ENCODE measurements at regions not wholly inside any gene's neighbourhood (a gene's known extent, or its start where the extent isn't known, plus 50 kb on each side); places are given as distances from the start of the nearest gene placed in this dataset.
"Not testable (repeated sequence)": the region's sequence is repeated elsewhere in the genome, so short reads cannot be mapped to it uniquely, and the experiment has no call there.

- DNase-seq, result no peak
Observed at GRCh38 chr14:30381861-30382480, 177.0 kb upstream of the G2E3 start.

GRCh38 chr14:30385925-30386324 is 173.0 kb upstream of the G2E3 start:
- DNase-seq, result peak; percentile 21 to 74

- no peak for DNase-seq
Observed at GRCh38 chr14:30387871-30388270, 171.1 kb upstream of the G2E3 start.

DNA sequence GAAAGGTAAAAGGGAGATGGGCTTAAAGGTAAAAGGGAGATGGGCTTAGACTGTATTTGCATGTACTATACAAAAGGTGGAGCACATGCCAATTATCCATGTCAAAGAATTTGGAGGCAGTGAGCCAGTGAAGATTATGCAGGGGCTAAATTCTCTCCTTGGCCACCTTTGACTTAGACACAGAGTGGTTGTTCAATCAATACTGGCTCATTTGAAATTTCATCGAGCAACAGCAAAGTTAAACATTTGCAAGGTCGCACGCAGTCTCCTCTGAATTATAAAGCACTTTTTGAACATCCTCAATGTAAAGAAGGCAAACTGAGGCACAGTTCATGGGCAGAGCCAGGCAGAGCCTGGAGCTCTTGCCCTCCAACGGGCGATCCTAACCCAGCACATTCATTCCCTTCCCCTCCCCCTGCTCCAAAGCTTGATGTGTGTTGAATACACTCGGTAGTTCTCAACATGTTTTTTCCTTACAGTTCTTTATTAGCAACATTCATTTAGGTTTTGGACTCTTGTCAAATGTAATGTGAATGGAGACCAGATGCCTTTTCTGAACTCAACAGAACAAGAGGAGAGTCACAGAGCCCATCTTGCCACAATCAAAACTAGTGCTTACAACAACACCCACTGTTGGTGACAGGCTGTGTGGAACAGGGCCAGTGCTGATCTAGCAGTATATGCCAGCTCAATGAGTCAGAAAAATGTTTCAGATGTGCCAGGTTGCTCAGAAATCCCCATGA is 169.7 kb upstream of the G2E3 start:
- no peak for DNase-seq

- DNase-seq, result no peak
Observed at GRCh38 chr14:30389877-30390385, 169.0 kb upstream of the G2E3 start.

DNA sequence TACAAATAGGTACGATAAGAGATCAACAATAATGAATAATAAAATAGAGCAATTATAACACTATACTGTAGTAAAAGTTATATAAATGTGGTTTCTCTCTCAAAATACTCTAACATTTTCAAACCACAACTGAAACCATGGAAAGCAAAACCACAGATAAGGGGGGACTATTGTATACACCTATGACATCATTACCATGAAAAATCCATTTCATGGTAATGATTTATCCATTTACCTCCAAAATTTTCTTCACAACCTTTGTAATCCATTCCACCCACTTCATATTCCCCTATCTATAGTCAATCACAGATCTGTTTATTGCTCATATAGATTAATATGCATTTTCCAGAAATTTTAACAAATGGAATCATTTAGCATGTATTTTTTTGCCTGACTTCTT is 163.9 kb upstream of the G2E3 start:
- DNase-seq, result no peak

GRCh38 chr14:30402846-30403245 is 156.1 kb upstream of the G2E3 start:
- DNase-seq, result no peak

- DNase-seq, result no peak
Observed at GRCh38 chr14:30403791-30404190, 155.2 kb upstream of the G2E3 start.

DNA sequence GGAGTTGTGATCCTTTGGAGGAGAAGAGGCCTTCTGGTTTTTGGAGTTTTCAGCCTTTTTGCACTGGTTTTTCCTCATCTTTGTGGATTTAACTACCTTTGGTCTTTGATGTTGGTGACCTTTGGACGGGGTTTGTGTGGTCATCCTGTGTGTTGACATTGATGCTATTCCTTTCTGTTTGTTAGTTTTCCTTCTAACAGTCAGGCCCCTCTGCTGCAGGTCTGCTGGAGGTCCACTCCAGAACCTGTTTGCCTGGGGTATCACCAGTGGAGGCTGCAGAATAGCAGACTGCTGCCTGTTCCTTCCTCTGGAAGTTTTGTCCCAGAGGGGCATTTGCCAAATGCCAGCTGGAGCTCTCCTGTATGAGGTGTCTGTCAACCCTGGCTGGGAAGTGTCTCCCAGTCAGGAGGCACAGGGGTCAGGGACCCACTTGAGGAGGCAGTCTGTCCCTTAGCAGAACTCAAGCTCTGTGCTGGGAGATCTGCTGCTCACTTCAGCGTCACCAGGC is 149.4 kb upstream of the G2E3 start:
- not testable (repeated sequence) for DNase-seq

GRCh38 chr14:30410986-30411385 is 148.0 kb upstream of the G2E3 start:
- DNase-seq, result no peak

DNA sequence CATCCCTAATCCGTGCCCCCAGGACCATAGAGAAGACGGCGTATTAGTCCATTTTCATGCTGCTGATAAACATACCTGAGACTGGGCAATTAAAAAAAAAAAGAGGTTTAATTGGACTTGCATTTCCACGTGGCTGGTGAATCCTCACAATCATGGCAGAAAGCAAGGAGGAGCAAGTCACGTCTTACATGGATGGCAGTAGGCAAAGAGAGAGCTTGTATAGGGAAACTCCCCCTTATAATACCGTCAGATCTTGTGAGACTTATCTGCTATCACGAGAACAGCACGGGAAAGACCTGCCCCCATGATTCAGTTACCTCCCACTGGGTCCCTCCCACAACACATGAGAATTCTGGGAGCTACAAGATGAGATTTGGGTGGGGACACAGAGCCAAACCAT is 145.8 kb upstream of the G2E3 start:
- DNase-seq, result not testable (repeated sequence)

GRCh38 chr14:30417121-30417520 is 141.8 kb upstream of the G2E3 start:
- DNase-seq, result no peak

GRCh38 chr14:30417999-30418398 is 141.0 kb upstream of the G2E3 start:
- DNase-seq, result no peak

DNA sequence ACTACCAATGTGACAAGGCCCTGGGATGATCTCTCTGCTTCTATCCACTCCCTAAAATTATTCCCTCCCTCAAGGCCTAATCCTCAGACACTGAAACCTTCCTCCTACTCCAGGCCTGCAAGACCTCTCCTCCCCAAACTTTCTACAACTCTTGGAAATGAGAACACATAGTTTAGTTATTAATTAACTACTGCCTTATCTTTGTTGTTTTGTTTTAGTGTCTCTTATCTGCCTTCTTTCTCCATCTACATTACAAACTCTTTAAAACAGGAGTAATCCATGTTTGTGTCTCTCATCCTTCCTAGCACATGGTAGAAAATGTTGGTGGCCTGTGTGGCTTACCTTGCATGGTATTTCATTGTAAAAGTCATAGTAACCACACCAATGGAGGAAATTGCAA is 139.9 kb upstream of the G2E3 start:
- DNase-seq, result no peak

GRCh38 chr14:30420515-30420914 is 138.4 kb upstream of the G2E3 start:
- no peak for DNase-seq

DNA sequence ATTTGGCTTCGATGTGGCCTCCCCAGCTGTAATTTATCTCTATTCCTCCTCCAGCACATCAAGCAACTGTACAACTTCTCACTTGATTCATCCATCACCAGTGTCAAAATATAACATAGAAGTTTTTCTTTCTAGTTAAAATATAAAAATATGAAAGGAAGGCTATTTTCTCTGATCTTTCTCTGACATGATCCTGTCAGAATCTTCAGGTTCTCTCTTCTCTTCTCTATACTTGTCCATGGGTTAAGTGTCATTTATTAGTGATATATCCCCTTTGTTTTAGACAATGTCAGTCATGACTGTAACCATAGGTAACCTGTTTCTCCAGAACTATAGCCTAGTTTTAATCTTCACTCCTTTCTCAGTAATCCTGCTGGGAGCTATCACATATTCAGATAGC is 132.5 kb upstream of the G2E3 start:
- no peak for DNase-seq

DNA sequence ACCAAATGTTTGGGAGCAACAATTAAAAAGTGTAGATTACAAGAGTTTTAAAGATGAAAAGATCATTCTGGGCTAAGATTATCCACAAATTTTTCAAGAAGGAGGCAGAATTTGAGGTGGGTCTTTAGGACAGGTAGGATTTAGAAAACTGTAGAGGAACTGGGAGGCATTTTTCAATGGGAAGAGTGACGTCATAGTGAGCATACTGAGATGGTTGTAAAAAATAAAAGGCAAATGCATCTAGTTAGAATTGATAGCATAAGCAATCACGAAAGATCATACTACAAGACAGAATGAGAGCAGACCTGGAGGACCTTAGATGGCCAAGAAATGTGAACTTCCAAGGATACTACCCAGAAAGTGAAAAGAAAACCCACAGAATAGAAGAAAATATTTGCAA is 131.6 kb upstream of the G2E3 start:
- no peak for DNase-seq

- no peak for DNase-seq
Observed at GRCh38 chr14:30427846-30428245, 131.1 kb upstream of the G2E3 start.

- DNase-seq, result no peak
Observed at GRCh38 chr14:30431552-30431951, 127.4 kb upstream of the G2E3 start.

- peak in 1 of 2 experiments; percentile 17 for DNase-seq
Observed at GRCh38 chr14:30440961-30441360, 118.0 kb upstream of the G2E3 start.

- DNase-seq, result peak; percentile 60 to 78
Observed at GRCh38 chr14:30443368-30444007, 115.5 kb upstream of the G2E3 start.

DNA sequence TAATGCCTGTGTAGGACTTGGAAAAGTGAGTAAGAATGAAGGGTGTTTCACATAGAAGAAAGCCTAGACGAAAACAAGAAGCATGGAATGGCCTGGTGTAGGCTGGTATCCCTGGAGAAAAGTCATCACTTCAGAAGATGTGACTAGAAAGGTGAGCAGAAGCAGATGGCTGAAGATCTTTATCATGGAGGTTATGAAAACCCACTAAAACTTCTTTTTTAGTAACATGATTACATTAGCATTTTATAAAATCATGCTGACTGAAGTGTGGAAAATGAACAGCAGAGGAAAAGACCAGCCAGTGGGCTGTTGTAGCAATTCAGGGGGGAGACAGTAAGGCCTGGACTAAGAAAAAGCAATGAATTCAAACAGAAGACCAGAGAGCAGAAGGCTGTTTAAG is 114.5 kb upstream of the G2E3 start:
- no peak for DNase-seq

- DNase-seq, result peak in 1 of 2 experiments; percentile 23
Observed at GRCh38 chr14:30445011-30445793, 113.8 kb upstream of the G2E3 start.

Data from NCI-H2081 (cell line).